ENCODE measurements at regions not wholly inside any gene's neighbourhood (a gene's known extent, or its start where the extent isn't known, plus 50 kb on each side); places are given as distances from the start of the nearest gene placed in this dataset.

DNA sequence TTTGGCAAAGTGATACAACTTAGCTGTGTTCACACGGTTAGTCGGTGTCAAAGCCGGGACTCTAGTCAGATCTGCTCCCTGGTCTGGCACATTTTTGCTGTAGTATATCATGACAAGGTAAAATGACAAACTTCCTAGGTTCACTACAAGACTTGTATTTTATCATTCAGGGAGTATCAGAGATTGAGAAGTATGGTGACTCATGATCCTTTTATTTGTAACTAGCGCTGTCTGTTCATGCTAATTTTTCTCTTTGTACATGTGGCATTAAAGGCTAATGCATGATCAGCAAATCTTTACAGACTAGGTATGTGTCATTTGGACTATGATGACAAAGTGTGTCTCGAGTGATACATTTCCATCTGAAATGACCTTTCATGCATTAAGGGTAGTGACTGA, 326.7 kb downstream of the SIPA1L2 start (continued):
- TF ChIP-seq, protein P1, sequence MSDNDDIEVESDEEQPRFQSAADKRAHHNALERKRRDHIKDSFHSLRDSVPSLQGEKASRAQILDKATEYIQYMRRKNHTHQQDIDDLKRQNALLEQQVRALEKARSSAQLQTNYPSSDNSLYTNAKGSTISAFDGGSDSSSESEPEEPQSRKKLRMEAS (CRISPR knock-in tag; IDR thresholded peaks at IDR 0.05) = no peak

GRCh38 chr1:232302376-232303221, 327.3 kb downstream of the SIPA1L2 start:
- H3K9me3 Mint-ChIP-seq = peaks cover 6% of the 10 kb centered on the region; the same call in 1 of the 2 replicates
- ChIA-PET POLR2A (interaction anchor here (0.5 kb wide), 1 partner anchor 130 kb away, joined by 8 read pairs; no protein-coding TSS in a partner anchor), CTCF (no interaction called here)
- peaks cover 23% of the 10 kb centered on the region for H3K4me1 Mint-ChIP-seq
- no peak overlapping the region for H3K27ac Mint-ChIP-seq
- ATAC-seq = no peak
- TF ChIP-seq ZNF317 (CRISPR knock-in tag; IDR thresholded peaks at IDR 0.05; ENCODE audit: borderline replicate concordance, low read depth) (no peak), ZNF671 (CRISPR knock-in tag; IDR thresholded peaks at IDR 0.05) (no peak), ELF4 (CRISPR knock-in tag; IDR thresholded peaks at IDR 0.05; ENCODE audit: low read depth) (no peak), ZBTB43 (CRISPR knock-in tag; IDR thresholded peaks at IDR 0.05) (no peak), ZNF425 (CRISPR knock-in tag; conservative IDR thresholded peaks at IDR 0.05) (no peak), ETV6 (CRISPR knock-in tag; IDR thresholded peaks at IDR 0.05) (no peak), NFYB (CRISPR knock-in tag; conservative IDR thresholded peaks at IDR 0.05; ENCODE audit: low read depth) (no peak), SP1 (CRISPR knock-in tag; conservative IDR thresholded peaks at IDR 0.05) (no peak), NFATC4 (CRISPR knock-in tag; IDR thresholded peaks at IDR 0.05) (no peak), TEAD1 (CRISPR knock-in tag; IDR thresholded peaks at IDR 0.05) (no peak), GRHL2 (CRISPR knock-in tag; IDR thresholded peaks at IDR 0.05; ENCODE audit: insufficient replicate concordance, severe bottlenecking) (no peak)
- TF ChIP-seq, protein P2, sequence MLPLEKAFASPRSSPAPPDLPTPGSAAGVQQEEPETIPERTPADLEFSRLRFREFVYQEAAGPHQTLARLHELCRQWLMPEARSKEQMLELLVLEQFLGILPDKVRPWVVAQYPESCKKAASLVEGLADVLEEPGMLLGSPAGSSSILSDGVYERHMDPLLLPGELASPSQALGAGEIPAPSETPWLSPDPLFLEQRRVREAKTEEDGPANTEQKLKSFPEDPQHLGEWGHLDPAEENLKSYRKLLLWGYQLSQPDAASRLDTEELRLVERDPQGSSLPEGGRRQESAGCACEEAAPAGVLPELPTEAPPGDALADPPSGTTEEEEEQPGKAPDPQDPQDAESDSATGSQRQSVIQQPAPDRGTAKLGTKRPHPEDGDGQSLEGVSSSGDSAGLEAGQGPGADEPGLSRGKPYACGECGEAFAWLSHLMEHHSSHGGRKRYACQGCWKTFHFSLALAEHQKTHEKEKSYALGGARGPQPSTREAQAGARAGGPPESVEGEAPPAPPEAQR (CRISPR knock-in tag; IDR thresholded peaks at IDR 0.05) = no peak
- H3K4me3 Mint-ChIP-seq = no peak overlapping the region
- no peaks in the 10 kb centered on the region; the same call in 1 of the 2 replicates for H3K27me3 Mint-ChIP-seq (ENCODE audit: low read depth)
- H3K36me3 Mint-ChIP-seq = no peaks in the 10 kb centered on the region
- DNase-seq (ENCODE audit: low spot score) = no peak

GRCh38 chr1:232301246-232301645, 328.7 kb downstream of the SIPA1L2 start:
- DNase-seq (ENCODE audit: low spot score) (no peak), ATAC-seq (no peak)
- peaks cover 6% of the 10 kb centered on the region; the same call in 1 of the 2 replicates for H3K9me3 Mint-ChIP-seq
- POLR2A ChIA-PET = no interaction called here
- no peak overlapping the region for H3K27ac Mint-ChIP-seq
- no peaks in the 10 kb centered on the region for H3K36me3 Mint-ChIP-seq
- H3K27me3 Mint-ChIP-seq (ENCODE audit: low read depth) = peaks cover 4% of the 10 kb centered on the region
- H3K4me1 Mint-ChIP-seq = peaks cover 11% of the 10 kb centered on the region
- CTCF ChIA-PET = no interaction called here
- H3K4me3 Mint-ChIP-seq = no peak overlapping the region
- TF ChIP-seq FOXK1 (CRISPR knock-in tag; IDR thresholded peaks at IDR 0.05) = no peak
- no peak for TF ChIP-seq TP53 (CRISPR knock-in tag; IDR thresholded peaks at IDR 0.05)
- no peak for TF ChIP-seq HMGA2 (CRISPR knock-in tag; IDR thresholded peaks at IDR 0.05)
- TF ChIP-seq GTF2I (CRISPR knock-in tag; conservative IDR thresholded peaks at IDR 0.05) = no peak
- TF ChIP-seq, protein P3, sequence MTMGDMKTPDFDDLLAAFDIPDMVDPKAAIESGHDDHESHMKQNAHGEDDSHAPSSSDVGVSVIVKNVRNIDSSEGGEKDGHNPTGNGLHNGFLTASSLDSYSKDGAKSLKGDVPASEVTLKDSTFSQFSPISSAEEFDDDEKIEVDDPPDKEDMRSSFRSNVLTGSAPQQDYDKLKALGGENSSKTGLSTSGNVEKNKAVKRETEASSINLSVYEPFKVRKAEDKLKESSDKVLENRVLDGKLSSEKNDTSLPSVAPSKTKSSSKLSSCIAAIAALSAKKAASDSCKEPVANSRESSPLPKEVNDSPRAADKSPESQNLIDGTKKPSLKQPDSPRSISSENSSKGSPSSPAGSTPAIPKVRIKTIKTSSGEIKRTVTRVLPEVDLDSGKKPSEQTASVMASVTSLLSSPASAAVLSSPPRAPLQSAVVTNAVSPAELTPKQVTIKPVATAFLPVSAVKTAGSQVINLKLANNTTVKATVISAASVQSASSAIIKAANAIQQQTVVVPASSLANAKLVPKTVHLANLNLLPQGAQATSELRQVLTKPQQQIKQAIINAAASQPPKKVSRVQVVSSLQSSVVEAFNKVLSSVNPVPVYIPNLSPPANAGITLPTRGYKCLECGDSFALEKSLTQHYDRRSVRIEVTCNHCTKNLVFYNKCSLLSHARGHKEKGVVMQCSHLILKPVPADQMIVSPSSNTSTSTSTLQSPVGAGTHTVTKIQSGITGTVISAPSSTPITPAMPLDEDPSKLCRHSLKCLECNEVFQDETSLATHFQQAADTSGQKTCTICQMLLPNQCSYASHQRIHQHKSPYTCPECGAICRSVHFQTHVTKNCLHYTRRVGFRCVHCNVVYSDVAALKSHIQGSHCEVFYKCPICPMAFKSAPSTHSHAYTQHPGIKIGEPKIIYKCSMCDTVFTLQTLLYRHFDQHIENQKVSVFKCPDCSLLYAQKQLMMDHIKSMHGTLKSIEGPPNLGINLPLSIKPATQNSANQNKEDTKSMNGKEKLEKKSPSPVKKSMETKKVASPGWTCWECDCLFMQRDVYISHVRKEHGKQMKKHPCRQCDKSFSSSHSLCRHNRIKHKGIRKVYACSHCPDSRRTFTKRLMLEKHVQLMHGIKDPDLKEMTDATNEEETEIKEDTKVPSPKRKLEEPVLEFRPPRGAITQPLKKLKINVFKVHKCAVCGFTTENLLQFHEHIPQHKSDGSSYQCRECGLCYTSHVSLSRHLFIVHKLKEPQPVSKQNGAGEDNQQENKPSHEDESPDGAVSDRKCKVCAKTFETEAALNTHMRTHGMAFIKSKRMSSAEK (CRISPR knock-in tag; IDR thresholded peaks at IDR 0.05; ENCODE audit: borderline replicate concordance) = no peak
- TF ChIP-seq RORB (CRISPR knock-in tag; IDR thresholded peaks at IDR 0.05) = no peak
- TF ChIP-seq NFATC4 (CRISPR knock-in tag; IDR thresholded peaks at IDR 0.05) = no peak
- no peak for TF ChIP-seq E2F4 (CRISPR knock-in tag; IDR thresholded peaks at IDR 0.05; ENCODE audit: borderline replicate concordance, low read depth)
- no peak for TF ChIP-seq USF2 (CRISPR knock-in tag; IDR thresholded peaks at IDR 0.05)
- TF ChIP-seq EMX1 (CRISPR knock-in tag; IDR thresholded peaks at IDR 0.05) = no peak
